Lower leg skin (tissue), 4 donors: ENCODE measurements at regions not wholly inside any gene's neighbourhood (a gene's known extent, or its start where the extent isn't known, plus 50 kb on each side); places are given as distances from the start of the nearest gene placed in this dataset.

Experiments
- DNase-seq, 2 donors: peaks; one replicate each; pipeline ENCODE4 v3.0.0-alpha.2; 2019; ENCODE audit warnings: low spot score in 2 of 2
- H3K4me3 ChIP-seq: fragments of 200-600 bp; sonication (generic); 2 replicates; pipeline ENCODE4 v1.5.1; 2017; ENCODE audit warnings: mild to moderate bottlenecking, low read depth; ENCODE audit not compliant: poor library complexity, severe bottlenecking
- POLR2A ChIP-seq, 2 donors: fragments of 450-650 bp; IDR thresholded peaks; one replicate each; pipeline ENCODE4 v1.6.1; 2016 to 2017; ENCODE audit warnings: antibody characterized with exemption in 2 of 2, mild to moderate bottlenecking in 1 of 2, moderate library complexity in 1 of 2
- WGBS, 2 donors: methylation state at CpG; one replicate each; pipeline ENCODE4 v1.1.5; 2018; 5-methylcytosine and 5-hydroxymethylcytosine counted together
- intact Hi-C: fragments of 100-400 bp; cut with DNase I; formaldehyde crosslinking; loops from one replicate; pipeline ENCODE4 v1.15.0; 2023; ENCODE audit warnings: low total_unique reads
- TF ChIP-seq, protein P1 (sequence below), 3 donors: fragments of 450-650 bp; IDR thresholded peaks; one replicate each; pipeline ENCODE4 v1.5.1; 2016; ENCODE audit warnings: antibody characterized with exemption in 3 of 3, mild to moderate bottlenecking in 3 of 3, moderate library complexity in 2 of 3

DNA sequence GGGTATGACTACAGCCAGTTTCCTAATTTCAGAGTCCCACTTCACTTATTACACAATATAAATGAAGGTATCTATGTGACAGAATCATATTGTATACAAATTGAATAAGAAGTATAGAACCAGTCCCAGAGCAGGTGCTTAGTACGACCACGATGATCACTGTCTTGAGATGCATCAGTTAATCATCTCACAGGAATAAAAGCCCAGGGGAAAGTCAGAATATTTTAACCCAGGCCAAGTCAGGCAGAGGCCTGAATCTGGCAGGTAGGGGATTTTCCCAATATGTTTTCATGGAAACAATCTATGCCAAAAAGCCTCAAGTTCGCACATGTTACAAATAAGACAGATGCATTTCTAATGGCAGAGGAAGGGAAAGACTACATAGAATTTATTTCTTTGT lies 758.4 kb downstream of the BCL11B start:
- intact Hi-C loops = no loop called here
- TF ChIP-seq, protein P1, sequence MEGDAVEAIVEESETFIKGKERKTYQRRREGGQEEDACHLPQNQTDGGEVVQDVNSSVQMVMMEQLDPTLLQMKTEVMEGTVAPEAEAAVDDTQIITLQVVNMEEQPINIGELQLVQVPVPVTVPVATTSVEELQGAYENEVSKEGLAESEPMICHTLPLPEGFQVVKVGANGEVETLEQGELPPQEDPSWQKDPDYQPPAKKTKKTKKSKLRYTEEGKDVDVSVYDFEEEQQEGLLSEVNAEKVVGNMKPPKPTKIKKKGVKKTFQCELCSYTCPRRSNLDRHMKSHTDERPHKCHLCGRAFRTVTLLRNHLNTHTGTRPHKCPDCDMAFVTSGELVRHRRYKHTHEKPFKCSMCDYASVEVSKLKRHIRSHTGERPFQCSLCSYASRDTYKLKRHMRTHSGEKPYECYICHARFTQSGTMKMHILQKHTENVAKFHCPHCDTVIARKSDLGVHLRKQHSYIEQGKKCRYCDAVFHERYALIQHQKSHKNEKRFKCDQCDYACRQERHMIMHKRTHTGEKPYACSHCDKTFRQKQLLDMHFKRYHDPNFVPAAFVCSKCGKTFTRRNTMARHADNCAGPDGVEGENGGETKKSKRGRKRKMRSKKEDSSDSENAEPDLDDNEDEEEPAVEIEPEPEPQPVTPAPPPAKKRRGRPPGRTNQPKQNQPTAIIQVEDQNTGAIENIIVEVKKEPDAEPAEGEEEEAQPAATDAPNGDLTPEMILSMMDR (IDR thresholded peaks at IDR 0.05) = no peak
- no peak for TF ChIP-seq POLR2A (IDR thresholded peaks at IDR 0.05)
- no peak for DNase-seq
- H3K4me3 ChIP-seq = no peak overlapping the region
- WGBS, 2 donors = 42 to 44% methylated on average over 3 of the region's 3 CpGs

GRCh38 chr14:98514016-98514415 lies 758.0 kb downstream of the BCL11B start:
- DNase-seq = no peak
- intact Hi-C loops = no loop called here
- no peak overlapping the region for H3K4me3 ChIP-seq
- TF ChIP-seq POLR2A (IDR thresholded peaks at IDR 0.05) = no peak
- TF ChIP-seq, protein P1 (IDR thresholded peaks at IDR 0.05) = no peak

- intact Hi-C loops = no loop called here
- no peak overlapping the region for H3K4me3 ChIP-seq
- WGBS, 2 donors = 74 to 88% methylated on average over 3 of the region's 3 CpGs
Measured at GRCh38 chr14:98536256-98536655, 735.7 kb downstream of the BCL11B start.

DNA sequence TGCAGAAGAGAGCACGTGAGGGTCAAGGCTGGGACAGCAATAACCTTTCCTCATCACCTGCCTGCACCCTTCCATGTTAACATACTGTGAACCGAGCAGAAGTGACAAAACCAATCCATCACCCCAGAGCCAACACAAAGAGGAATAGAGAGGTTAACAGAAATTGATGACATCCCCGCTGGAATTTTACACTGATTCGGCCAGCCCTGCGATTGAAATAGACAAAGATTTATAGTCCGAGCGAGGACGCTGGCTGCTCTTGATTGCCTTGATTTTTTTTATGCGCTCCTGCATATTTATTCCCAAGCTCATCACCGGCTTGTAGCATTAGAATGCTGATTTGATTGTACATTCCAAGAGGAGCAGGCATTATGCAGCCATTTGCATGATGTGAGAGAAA lies 729.7 kb downstream of the BCL11B start:
- TF ChIP-seq, protein P1 (IDR thresholded peaks at IDR 0.05) = no peak
- TF ChIP-seq POLR2A (IDR thresholded peaks at IDR 0.05) = no peak
- no peak overlapping the region for H3K4me3 ChIP-seq
- intact Hi-C loops = no loop called here
- no peak for DNase-seq
- WGBS, 2 donors = 56 to 64% methylated on average over 10 of the region's 10 CpGs

More at GRCh38 chr14:98536256-98536655, 735.7 kb downstream of the BCL11B start:
- no peak for TF ChIP-seq POLR2A (IDR thresholded peaks at IDR 0.05)
- TF ChIP-seq, protein P1 (IDR thresholded peaks at IDR 0.05) = no peak
- DNase-seq = no peak

DNA sequence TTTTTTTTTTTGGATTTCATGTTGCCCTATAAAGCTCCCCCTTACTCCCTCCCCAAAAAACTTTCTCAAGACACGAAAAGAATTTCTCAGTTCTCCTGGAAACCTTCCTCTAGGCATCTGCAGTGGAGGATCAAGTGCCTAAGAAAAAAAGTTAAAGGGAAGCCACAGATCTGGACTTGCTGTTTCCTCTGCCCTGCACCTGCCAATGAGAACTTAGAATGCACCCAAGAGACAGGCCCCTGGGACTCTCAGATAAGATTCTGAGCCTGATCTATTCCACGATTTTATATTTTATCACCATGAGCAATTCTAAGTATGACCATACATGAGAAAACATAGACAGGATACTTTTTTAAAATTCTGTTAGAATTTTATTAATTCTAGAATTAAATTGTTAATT lies 728.9 kb downstream of the BCL11B start:
- H3K4me3 ChIP-seq = no peak overlapping the region
- intact Hi-C loops = no loop called here
- no peak for DNase-seq
- TF ChIP-seq POLR2A (IDR thresholded peaks at IDR 0.05) = no peak
- TF ChIP-seq, protein P1 (IDR thresholded peaks at IDR 0.05) = no peak
- WGBS, 2 donors = 42 to 43% methylated on average over 2 of the region's 2 CpGs

DNA sequence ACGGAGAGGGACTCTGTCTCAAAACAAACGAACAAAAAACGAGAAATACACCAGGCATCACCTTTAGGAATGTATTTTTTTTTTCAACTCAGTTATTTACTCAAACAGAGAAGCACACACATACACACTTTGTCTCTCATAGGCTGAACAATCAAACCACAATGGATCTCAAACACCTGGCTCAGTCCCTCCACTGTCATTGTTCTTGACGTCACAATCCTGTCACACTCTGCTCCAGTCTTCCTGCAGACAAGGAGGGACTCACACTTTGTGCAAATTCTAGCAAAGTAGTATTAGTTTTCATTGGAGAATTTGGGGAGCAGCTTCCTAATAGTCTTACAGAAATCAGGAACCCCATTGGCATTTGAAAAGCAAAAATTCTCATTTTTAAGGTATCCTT lies 727.8 kb downstream of the BCL11B start:
- H3K4me3 ChIP-seq = no peak overlapping the region
- no peak for TF ChIP-seq POLR2A (IDR thresholded peaks at IDR 0.05)
- TF ChIP-seq, protein P1 (IDR thresholded peaks at IDR 0.05) = no peak
- intact Hi-C loops = no loop called here
- WGBS, 2 donors = 81 to 89% methylated on average over 4 of the region's 4 CpGs
- DNase-seq = no peak
